Transverse colon (tissue), 4 donors: ENCODE measurements at regions not wholly inside any gene's neighbourhood (a gene's known extent, or its start where the extent isn't known, plus 50 kb on each side); places are given as distances from the start of the nearest gene placed in this dataset.
"Not testable (repeated sequence)": the region's sequence is repeated elsewhere in the genome, so short reads cannot be mapped to it uniquely, and the experiment has no call there.

ENCODE experiments used
- DNase-seq: peaks from one replicate; pipeline ENCODE4 v3.0.0-alpha.2; 2019
- H3K27ac ChIP-seq, 4 donors: fragments of 200-600 bp; sonication (generic); 2 replicates each; pipeline ENCODE4 v1.5.1; 2016 to 2018; ENCODE audit warnings: inconsistent platforms in 4 of 4
- H3K27me3 ChIP-seq: fragments of 200-600 bp; sonication (generic); 2 replicates; pipeline ENCODE4 v1.5.1; 2017; ENCODE audit warnings: inconsistent platforms
- H3K36me3 ChIP-seq, 4 donors: fragments of 200-600 bp; sonication (generic); 2 replicates each; pipeline ENCODE4 v1.5.1; 2017 to 2019; ENCODE audit warnings: inconsistent platforms in 4 of 4
- H3K4me1 ChIP-seq, 4 donors: fragments of 200-600 bp; sonication (generic); 2 replicates each; pipeline ENCODE4 v1.5.1; 2017 to 2020; ENCODE audit warnings: inconsistent platforms in 4 of 4
- H3K4me3 ChIP-seq, 4 donors: fragments of 200-600 bp; sonication (generic); 1 replicate in 1 of 4; 2 replicates in 3 of 4; pipeline versions ENCODE4 v1.5.1 to v1.6.1; 2017 to 2019; ENCODE audit warnings: inconsistent platforms in 4 of 4
- H3K9me3 ChIP-seq, 2 donors: fragments of 200-600 bp; sonication (generic); 2 replicates each; pipeline ENCODE4 v1.5.1; 2017 to 2019; ENCODE audit warnings: inconsistent platforms in 2 of 2
- EP300 ChIP-seq: sonication (generic); formaldehyde crosslinking; IDR thresholded peaks from one replicate; pipeline ENCODE4 v1.6.1; 2017; ENCODE audit warnings: antibody characterized with exemption, low read depth
- POLR2A ChIP-seq: fragments of 450-650 bp; IDR thresholded peaks from one replicate; pipeline ENCODE4 v1.6.1; 2016; ENCODE audit warnings: antibody characterized with exemption, mild to moderate bottlenecking, moderate library complexity
- POLR2AphosphoS5 ChIP-seq, 3 donors: sonication (generic); formaldehyde crosslinking; IDR thresholded peaks; one replicate each; pipeline ENCODE4 v1.6.1; 2016; ENCODE audit warnings: antibody characterized with exemption in 3 of 3
- WGBS, 2 donors: methylation state at CpG; one replicate each; pipeline ENCODE4 v1.1.5; 2018; ENCODE audit warnings: low coverage in 1 of 2; 5-methylcytosine and 5-hydroxymethylcytosine counted together
- in situ Hi-C, 4 donors: fragments of 200-750 bp; cut with MboI; loops; one replicate each; pipeline versions ENCODE4 v1.15.0 to v1.15.1; 2017; ENCODE audit warnings: low sequenced_read_pairs in 3 of 4, low pct_ligation_motif_present in 1 of 4, low pct_unique_long_range_greater_than_20kb in 1 of 4
- intact Hi-C: fragments of 100-400 bp; cut with DNase I; formaldehyde crosslinking; loops from one replicate; pipeline ENCODE4 v1.15.1; 2023; ENCODE audit warnings: low total_unique reads
- TF ChIP-seq, protein P1 (sequence below), 5 experiments: fragments of 200-600 bp in 3 of 5; fragments of 450-650 bp in 2 of 5; sonication (generic) in 3 of 5; IDR thresholded peaks; 1 replicate in 2 of 5; 2 replicates in 3 of 5; pipeline ENCODE4 v1.5.1; 2016 to 2017; ENCODE audit warnings: antibody characterized with exemption in 5 of 5, inconsistent platforms in 3 of 5, mild to moderate bottlenecking in 2 of 5, moderate library complexity in 1 of 5

DNA sequence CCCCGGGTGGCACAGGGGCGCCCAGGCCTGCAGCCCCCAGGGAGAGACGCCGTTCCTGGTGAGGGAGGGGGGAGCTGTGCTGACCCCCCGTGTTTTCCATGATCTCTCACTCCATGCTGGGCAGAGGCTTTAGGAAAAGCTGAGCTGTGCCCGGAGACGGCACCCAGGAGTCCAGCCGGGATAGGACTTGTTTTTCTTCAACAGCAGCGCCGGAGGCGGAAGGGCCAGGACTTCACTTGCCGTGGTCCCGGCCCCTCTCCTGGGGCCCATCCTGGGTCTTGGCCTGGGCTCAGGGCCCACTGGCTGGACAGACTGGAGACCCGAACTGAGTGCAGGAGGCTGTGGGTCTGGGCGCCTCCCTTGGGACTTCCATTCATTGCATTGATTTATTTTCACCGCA is 176.8 kb upstream of the ZNF469 start:
- H3K27me3 ChIP-seq, DNase-seq, H3K36me3 ChIP-seq, intact Hi-C loops, H3K4me1 ChIP-seq, H3K4me3 ChIP-seq, in situ Hi-C loops, H3K27ac ChIP-seq, H3K9me3 ChIP-seq: not testable (repeated sequence)
- 81% methylated on average over 16 of the region's 16 CpGs; no CpG with 5 or more reads in 1 of the 2 donors for WGBS, 2 donors

DNA sequence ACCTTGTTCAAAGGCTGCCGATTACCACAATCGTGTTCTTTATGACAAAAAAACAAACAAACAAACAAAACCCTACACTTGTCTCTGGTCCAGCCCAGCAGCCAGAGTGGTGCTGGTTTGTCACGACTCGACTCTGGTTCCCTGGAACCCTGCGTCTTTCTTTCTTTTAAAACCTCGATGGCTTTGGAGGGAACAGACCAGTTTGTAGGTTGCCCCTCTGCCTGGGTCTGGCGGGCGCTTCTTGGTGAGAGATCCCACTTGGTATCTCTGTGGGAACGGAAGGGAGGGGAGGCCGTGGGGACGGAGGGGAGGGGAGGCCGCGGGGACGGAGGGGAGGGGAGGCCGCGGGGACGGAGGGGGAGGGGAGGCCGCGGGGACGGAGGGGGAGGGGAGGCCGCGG is 176.2 kb upstream of the ZNF469 start:
- H3K36me3 ChIP-seq, H3K4me3 ChIP-seq, H3K27me3 ChIP-seq, in situ Hi-C loops, intact Hi-C loops, DNase-seq, H3K9me3 ChIP-seq, H3K27ac ChIP-seq, H3K4me1 ChIP-seq: not testable (repeated sequence)
- 30 to 84% methylated on average over 2 to 7 of the region's 22 CpGs for WGBS, 2 donors

DNA sequence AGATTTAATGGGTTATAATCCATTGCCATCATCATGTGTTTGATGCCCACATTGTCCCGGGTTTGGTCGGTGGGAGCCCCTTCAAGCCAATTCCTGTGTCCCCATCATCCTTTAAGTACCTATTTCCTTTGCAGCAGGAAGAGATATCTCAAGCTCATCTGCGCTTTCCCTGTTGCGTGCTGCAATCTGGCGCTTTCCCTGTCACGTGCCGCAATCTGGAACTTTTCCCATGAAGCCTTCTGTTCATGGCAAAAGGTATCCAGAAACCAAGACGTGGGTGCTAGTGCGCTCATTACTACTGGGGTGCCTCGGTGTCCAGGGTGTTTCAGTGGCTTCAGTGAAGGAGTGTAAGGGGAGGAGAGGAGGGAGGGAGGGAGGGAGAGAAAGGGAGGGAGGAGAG is 174.6 kb upstream of the ZNF469 start:
- 67 to 78% methylated on average over 4 to 10 of the region's 10 CpGs for WGBS, 2 donors
- Histone ChIP-seq H3K27ac (no peak overlapping the region), H3K27me3 (no peaks in the 10 kb centered on the region), H3K36me3 (no peaks in the 10 kb centered on the region), H3K4me3 (no peak overlapping the region), H3K9me3 (no peaks in the 10 kb centered on the region), H3K4me1 (no peaks in the 10 kb centered on the region)
- intact Hi-C loops (no loop called here), in situ Hi-C loops (no loop called here)
- TF ChIP-seq POLR2A (no peak), POLR2AphosphoS5 (IDR thresholded peaks at IDR 0.05) (no peak), EP300 (no peak)
- TF ChIP-seq, protein P1, sequence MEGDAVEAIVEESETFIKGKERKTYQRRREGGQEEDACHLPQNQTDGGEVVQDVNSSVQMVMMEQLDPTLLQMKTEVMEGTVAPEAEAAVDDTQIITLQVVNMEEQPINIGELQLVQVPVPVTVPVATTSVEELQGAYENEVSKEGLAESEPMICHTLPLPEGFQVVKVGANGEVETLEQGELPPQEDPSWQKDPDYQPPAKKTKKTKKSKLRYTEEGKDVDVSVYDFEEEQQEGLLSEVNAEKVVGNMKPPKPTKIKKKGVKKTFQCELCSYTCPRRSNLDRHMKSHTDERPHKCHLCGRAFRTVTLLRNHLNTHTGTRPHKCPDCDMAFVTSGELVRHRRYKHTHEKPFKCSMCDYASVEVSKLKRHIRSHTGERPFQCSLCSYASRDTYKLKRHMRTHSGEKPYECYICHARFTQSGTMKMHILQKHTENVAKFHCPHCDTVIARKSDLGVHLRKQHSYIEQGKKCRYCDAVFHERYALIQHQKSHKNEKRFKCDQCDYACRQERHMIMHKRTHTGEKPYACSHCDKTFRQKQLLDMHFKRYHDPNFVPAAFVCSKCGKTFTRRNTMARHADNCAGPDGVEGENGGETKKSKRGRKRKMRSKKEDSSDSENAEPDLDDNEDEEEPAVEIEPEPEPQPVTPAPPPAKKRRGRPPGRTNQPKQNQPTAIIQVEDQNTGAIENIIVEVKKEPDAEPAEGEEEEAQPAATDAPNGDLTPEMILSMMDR (IDR thresholded peaks at IDR 0.05) = no peak
- no peak for DNase-seq

DNA sequence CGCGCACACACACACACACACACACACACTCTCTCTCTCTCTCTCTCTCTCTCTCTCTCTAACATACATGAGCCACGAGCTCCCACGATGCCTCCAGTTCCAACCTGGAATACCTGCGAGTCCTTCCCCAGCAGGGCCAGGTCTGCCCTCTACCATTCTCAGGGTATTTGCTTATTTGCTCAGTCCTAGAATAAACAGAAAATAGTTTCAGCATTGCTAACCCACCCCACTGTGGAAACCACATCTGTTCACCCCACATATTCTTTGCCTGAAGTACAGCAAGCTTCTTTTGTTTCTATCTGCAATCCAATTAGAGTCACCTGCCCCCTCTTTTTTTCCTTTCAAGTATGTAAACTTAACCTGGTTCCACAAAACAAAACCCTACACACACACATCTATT is 174.0 kb upstream of the ZNF469 start:
- H3K27me3 ChIP-seq, H3K27ac ChIP-seq, H3K4me3 ChIP-seq, H3K4me1 ChIP-seq, H3K36me3 ChIP-seq, H3K9me3 ChIP-seq, in situ Hi-C loops, intact Hi-C loops, DNase-seq: not testable (repeated sequence)
- WGBS, 2 donors = 43% methylated on average over 5 of the region's 5 CpGs; no CpG with 5 or more reads in 1 of the 2 donors

DNA sequence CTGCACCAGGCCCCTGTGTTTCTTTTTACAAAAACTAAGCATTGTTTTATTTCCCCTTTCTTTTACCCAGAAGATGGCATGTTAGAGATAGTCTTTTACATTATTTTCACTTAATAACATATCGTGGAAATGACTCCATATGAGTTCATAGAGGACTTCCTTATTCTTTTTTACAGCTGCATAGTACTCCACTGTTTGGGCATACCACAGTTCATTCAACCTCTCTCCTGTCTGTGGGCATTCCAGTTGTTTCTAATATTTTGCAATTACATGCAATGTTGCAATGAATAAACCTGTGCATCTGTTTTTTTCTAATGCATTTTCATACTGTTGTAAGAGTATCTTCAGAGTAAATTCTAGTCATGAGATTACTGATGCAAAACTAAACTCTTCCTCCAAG is 173.2 kb upstream of the ZNF469 start:
- H3K9me3 ChIP-seq, intact Hi-C loops, H3K27ac ChIP-seq, H3K36me3 ChIP-seq, in situ Hi-C loops, H3K4me1 ChIP-seq, DNase-seq, H3K27me3 ChIP-seq, H3K4me3 ChIP-seq: not testable (repeated sequence)
- WGBS, 2 donors = 40 to 64% methylated on average over 1 of the region's 1 CpG

DNA sequence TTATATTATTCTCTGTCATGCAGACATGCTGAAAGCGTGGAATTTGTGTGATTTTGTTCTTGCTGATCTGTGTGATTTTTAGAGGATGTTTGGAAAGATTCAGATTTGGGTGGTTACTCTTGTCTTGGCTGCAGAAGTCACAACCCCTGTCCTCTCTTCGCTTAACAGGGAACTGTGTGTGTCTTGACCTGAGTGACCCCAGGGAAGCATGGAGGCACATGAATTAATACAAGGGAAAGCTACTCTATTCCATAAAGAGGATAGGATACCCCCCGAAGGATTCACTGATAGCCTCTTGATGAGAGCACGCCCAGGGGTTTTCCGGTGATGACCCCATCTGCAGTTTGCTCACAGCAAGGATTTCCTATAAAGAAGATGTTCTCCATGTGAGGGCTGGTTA is 168.8 kb upstream of the ZNF469 start:
- intact Hi-C loops, H3K9me3 ChIP-seq, H3K4me3 ChIP-seq, DNase-seq, H3K27me3 ChIP-seq, H3K4me1 ChIP-seq, H3K36me3 ChIP-seq, in situ Hi-C loops, H3K27ac ChIP-seq: not testable (repeated sequence)
- WGBS, 2 donors = 80% methylated on average over 4 of the region's 5 CpGs; no CpG with 5 or more reads in 1 of the 2 donors

DNA sequence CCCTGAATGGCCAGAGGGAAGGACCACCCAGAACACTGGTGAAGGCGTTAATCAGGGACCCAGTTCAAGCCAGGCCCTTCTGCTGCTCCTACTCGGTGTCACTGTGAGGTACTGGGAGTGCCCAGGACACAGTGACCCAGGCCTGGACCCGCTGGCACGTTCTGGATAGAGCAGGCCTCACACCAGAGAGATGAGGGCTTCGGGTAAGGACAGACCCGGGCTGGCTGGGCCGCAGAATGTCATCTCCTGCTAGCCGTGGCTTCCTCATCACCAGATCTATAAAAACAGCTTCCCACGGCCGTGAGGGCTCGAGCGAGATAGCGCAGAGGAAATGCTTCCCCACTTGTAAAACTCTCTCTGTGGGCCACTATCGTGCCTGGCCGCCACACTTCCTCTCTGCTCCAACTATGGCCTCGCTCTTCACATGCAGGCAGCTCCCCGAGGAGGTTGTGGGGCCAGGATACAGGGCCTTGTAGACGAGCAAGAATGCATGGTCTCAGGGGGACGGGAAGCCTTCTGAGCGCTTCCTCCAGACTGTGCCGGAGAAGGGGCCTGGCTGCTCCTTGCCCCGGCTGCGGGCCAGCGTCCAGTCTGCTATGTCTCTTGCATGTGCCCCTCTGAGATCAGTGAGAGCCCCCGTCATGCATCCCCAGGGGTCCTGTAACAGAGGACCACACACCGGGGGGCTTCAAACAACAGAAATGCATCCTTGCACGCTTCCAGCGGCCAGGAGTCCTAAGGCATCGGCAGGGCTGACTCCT is 161.6 kb upstream of the ZNF469 start:
- in situ Hi-C loops, H3K9me3 ChIP-seq, intact Hi-C loops, DNase-seq, H3K27me3 ChIP-seq, H3K27ac ChIP-seq, H3K4me1 ChIP-seq, H3K4me3 ChIP-seq, H3K36me3 ChIP-seq: not testable (repeated sequence)
- 75% methylated on average over 29 of the region's 29 CpGs; no CpG with 5 or more reads in 1 of the 2 donors for WGBS, 2 donors

DNA sequence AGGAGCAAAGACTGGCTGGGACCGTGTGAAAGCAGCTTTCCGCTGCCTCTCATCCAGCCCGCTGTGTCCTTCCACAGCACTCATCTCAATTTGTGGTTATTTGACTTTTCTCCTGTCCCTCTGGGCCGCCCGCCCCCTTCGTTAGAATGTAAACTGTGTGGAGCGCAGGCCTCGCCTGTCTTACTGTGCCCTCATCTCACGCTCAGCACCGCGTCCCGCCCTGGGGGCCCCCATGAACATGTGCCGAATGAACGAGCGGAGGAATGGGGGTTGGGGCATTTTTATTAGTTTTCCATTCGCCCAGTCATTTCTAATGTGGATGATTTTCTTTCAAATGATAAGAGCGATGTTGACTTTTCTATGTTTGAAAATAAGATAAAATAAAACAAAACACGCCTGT is 159.1 kb upstream of the ZNF469 start:
- H3K9me3 ChIP-seq, H3K27me3 ChIP-seq, H3K4me3 ChIP-seq, intact Hi-C loops, in situ Hi-C loops, DNase-seq, H3K4me1 ChIP-seq, H3K36me3 ChIP-seq, H3K27ac ChIP-seq: not testable (repeated sequence)
- WGBS, 2 donors = 45 to 66% methylated on average over 10 to 18 of the region's 18 CpGs

DNA sequence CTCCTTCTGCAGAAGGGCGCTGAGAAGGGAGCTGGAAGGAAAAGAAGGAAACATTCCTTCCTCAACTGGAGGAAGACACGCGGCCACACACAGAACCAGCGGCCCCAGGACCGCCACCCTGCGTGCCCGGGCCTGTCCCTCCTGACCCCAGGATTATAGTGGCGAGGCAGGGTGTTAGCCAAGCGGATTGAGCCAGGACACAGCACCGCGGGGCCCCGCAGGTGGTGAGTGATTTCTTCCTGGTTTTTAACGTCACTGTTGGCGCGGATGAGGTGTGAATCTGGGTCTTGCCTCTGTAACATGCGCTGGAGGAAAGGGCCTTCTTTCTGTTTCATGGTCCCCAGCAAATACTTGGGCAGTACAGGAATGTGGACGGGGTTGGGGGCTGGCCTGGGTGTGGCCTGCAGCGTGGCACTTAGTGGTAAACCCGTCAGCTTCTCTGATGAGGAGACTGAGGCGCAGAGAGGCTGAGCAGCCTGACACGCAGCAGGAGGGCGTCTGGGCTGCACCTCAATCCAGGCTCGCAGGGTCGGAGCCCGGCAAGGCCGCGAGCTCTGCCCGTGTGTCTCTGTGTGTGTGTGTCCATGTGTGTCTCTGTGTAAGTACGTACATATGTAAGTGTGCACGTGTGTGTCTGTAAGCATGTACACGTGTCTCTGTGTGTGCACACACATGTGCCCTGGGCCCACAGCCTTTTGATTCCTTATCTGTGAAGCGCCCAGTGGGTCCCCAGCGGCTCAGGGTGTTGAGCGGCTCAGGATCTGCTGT is 158.4 kb upstream of the ZNF469 start:
- H3K4me1 ChIP-seq, in situ Hi-C loops, H3K9me3 ChIP-seq, H3K27ac ChIP-seq, intact Hi-C loops, H3K36me3 ChIP-seq, H3K4me3 ChIP-seq, H3K27me3 ChIP-seq, DNase-seq: not testable (repeated sequence)
- WGBS, 2 donors = 68 to 83% methylated on average over 5 to 32 of the region's 34 CpGs
